Osteocyte (in vitro differentiated cells): ENCODE measurements at regions not wholly inside any gene's neighbourhood (a gene's known extent, or its start where the extent isn't known, plus 50 kb on each side); places are given as distances from the start of the nearest gene placed in this dataset.

Source experiments
- DNase-seq: peaks from one replicate; pipeline ENCODE4 v3.0.0; 2021; ENCODE audit warnings: mixed read lengths; ENCODE audit not compliant: unreplicated experiment; ENCODE audit errors: extremely low spot score
- H3K27ac Mint-ChIP-seq: one replicate; pipeline ENCODE4 v1.8.0; 2021; ENCODE audit warnings: mild to moderate bottlenecking, mixed read lengths; ENCODE audit not compliant: unreplicated experiment
- H3K27me3 Mint-ChIP-seq: one replicate; pipeline ENCODE4 v1.8.0; 2021; ENCODE audit warnings: mixed read lengths; ENCODE audit not compliant: unreplicated experiment
- H3K36me3 Mint-ChIP-seq: one replicate; pipeline ENCODE4 v1.8.0; 2021; ENCODE audit warnings: mixed read lengths; ENCODE audit not compliant: unreplicated experiment
- H3K4me1 Mint-ChIP-seq: one replicate; pipeline ENCODE4 v1.8.0; 2021; ENCODE audit warnings: mixed read lengths; ENCODE audit not compliant: unreplicated experiment
- H3K4me3 Mint-ChIP-seq: one replicate; pipeline ENCODE4 v1.8.0; 2021; ENCODE audit warnings: mild to moderate bottlenecking, moderate library complexity, mixed read lengths; ENCODE audit not compliant: unreplicated experiment
- H3K9me3 Mint-ChIP-seq: one replicate; pipeline ENCODE4 v1.8.0; 2021; ENCODE audit warnings: mixed read lengths; ENCODE audit not compliant: unreplicated experiment
- TF ChIP-seq, protein P1 (sequence below): fragments of 200-600 bp; sonication (generic); IDR thresholded peaks from 2 replicates; pipeline ENCODE4 v1.5.0; 2021; ENCODE audit warnings: antibody characterized with exemption, mild to moderate bottlenecking, moderate library complexity

GRCh38 chr9:13478160-13478559, 198.7 kb upstream of the MPDZ start:
- Mint-ChIP-seq H3K4me1 (no peaks in the 10 kb centered on the region), H3K4me3 (no peak overlapping the region), H3K36me3 (peaks cover 4% of the 10 kb centered on the region), H3K27ac (no peak overlapping the region), H3K9me3 (peaks cover 26% of the 10 kb centered on the region), H3K27me3 (peaks cover 19% of the 10 kb centered on the region)
- TF ChIP-seq, protein P1, sequence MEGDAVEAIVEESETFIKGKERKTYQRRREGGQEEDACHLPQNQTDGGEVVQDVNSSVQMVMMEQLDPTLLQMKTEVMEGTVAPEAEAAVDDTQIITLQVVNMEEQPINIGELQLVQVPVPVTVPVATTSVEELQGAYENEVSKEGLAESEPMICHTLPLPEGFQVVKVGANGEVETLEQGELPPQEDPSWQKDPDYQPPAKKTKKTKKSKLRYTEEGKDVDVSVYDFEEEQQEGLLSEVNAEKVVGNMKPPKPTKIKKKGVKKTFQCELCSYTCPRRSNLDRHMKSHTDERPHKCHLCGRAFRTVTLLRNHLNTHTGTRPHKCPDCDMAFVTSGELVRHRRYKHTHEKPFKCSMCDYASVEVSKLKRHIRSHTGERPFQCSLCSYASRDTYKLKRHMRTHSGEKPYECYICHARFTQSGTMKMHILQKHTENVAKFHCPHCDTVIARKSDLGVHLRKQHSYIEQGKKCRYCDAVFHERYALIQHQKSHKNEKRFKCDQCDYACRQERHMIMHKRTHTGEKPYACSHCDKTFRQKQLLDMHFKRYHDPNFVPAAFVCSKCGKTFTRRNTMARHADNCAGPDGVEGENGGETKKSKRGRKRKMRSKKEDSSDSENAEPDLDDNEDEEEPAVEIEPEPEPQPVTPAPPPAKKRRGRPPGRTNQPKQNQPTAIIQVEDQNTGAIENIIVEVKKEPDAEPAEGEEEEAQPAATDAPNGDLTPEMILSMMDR = no peak
- no peak for DNase-seq

GRCh38 chr9:13470836-13471235, 191.3 kb upstream of the MPDZ start:
- DNase-seq = no peak
- H3K4me3 Mint-ChIP-seq = no peak overlapping the region
- no peaks in the 10 kb centered on the region for H3K4me1 Mint-ChIP-seq
- H3K9me3 Mint-ChIP-seq = peaks cover 26% of the 10 kb centered on the region
- H3K36me3 Mint-ChIP-seq = peaks cover under 1% of the 10 kb centered on the region
- H3K27ac Mint-ChIP-seq = no peak overlapping the region
- TF ChIP-seq, protein P1 = no peak
- H3K27me3 Mint-ChIP-seq = peaks cover 68% of the 10 kb centered on the region

GRCh38 chr9:13467157-13467556, 187.7 kb upstream of the MPDZ start:
- H3K36me3 Mint-ChIP-seq = no peaks in the 10 kb centered on the region
- H3K27me3 Mint-ChIP-seq = peaks cover 57% of the 10 kb centered on the region
- peaks cover 2% of the 10 kb centered on the region for H3K9me3 Mint-ChIP-seq
- no peak for DNase-seq
- no peaks in the 10 kb centered on the region for H3K4me1 Mint-ChIP-seq
- H3K4me3 Mint-ChIP-seq = no peak overlapping the region
- TF ChIP-seq, protein P1 = no peak
- H3K27ac Mint-ChIP-seq = no peak overlapping the region

DNA sequence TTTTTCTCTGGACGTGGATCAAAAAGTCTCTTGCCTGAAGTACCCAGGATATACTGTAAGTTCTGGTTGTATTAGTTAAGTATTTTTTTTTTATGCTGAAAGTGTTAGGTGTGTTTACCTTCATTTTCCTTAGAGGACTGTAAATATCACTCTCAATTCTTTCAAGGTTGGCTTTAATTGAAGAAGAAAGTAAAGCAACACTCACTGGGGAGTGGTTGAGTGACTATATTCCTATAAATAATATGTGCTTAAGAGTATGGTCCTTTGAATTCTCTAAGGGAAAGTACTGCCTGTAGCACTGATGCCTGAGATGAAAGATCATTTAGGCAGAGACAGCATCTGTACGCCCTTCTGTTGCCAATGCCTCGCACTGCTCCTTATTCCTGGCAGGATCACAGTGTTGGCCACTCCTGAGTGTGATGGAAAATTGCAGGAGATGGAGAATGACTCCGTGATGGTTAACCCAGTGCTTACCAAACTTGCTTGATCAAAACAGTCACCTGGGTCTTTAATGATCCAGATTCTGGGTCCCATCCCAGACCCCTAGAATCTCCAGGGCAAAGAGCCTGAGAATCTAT, 182.0 kb upstream of the MPDZ start:
- Mint-ChIP-seq H3K27ac (no peak overlapping the region), H3K4me1 (no peaks in the 10 kb centered on the region), H3K9me3 (no peaks in the 10 kb centered on the region), H3K4me3 (no peak overlapping the region), H3K36me3 (peaks cover 2% of the 10 kb centered on the region), H3K27me3 (peaks cover 31% of the 10 kb centered on the region)
- TF ChIP-seq, protein P1 = no peak
- DNase-seq = no peak

DNA sequence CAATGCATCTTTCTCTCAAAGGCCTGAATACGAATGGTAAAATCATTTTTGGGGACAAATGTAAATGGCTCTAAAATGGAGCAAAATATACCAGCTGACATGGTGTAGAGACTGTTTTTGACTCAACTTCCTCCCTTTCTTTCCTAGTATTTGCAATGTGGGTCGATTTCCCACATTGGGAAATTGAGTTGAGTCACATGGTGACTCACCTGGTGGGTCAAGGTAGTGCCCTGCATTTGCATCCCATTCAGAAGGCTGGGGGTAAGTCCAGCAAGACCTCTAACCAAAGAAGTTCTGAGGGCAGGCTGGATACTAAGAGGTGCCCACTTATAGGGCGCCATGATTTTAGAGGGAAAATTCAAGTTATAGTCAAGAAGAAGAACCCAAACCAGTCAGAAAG, 179.6 kb upstream of the MPDZ start:
- no peak for DNase-seq
- Mint-ChIP-seq H3K4me1 (no peaks in the 10 kb centered on the region), H3K4me3 (no peak overlapping the region), H3K27me3 (peaks cover 17% of the 10 kb centered on the region), H3K27ac (no peak overlapping the region), H3K36me3 (peaks cover 2% of the 10 kb centered on the region), H3K9me3 (no peaks in the 10 kb centered on the region)
- TF ChIP-seq, protein P1 = no peak
